AG10803 (cell line): ENCODE measurements at regions not wholly inside any gene's neighbourhood (a gene's known extent, or its start where the extent isn't known, plus 50 kb on each side); places are given as distances from the start of the nearest gene placed in this dataset.

Experiments used
- DNase-seq: peaks from one replicate; pipeline ENCODE4 v3.0.0; 2010; ENCODE audit warnings: low read depth
- H3K4me3 ChIP-seq: 2 replicates; pipeline ENCODE4 v1.5.1; 2011; ENCODE audit warnings: mild to moderate bottlenecking, low read length, control low read depth
- CTCF ChIP-seq: conservative IDR thresholded peaks from 2 replicates; pipeline ENCODE4 v1.5.1; 2011; ENCODE audit warnings: mild to moderate bottlenecking, low read length, control low read depth, inconsistent platforms

GRCh38 chr4:106418444-106418843 is 49.9 kb upstream of the GIMD1 start:
- no peak overlapping the region for H3K4me3 ChIP-seq
- no peak for TF ChIP-seq CTCF
- DNase-seq, result no peak
